ENCODE measurements at regions not wholly inside any gene's neighbourhood (a gene's known extent, or its start where the extent isn't known, plus 50 kb on each side); places are given as distances from the start of the nearest gene placed in this dataset.

- intact Hi-C loops (cut with micrococcal nuclease; ENCODE audit: unreplicated experiment) = no loop called here
Measured at GRCh38 chr2:51720826-51721225, 688.9 kb upstream of the NRXN1 start.

GRCh38 chr2:51718881-51719280, 686.9 kb upstream of the NRXN1 start:
- no peak for DNase-seq (ENCODE audit: low spot score)
- Histone ChIP-seq H3K9me3 (ENCODE audit: low read depth, low read length, poor library complexity, severe bottlenecking) (no peaks in the 10 kb centered on the region), H3K27me3 (replicated peaks; ENCODE audit: insufficient read depth, low read depth, low read length, poor library complexity) (no peaks in the 10 kb centered on the region), H3K4me1 (ENCODE audit: insufficient read depth, low read length, poor library complexity, severe bottlenecking) (no peaks in the 10 kb centered on the region), H3K36me3 (ENCODE audit: insufficient read depth, low read length, poor library complexity, severe bottlenecking) (no peaks in the 10 kb centered on the region), H3K4me3 (ENCODE audit: low read depth, low read length, poor library complexity, severe bottlenecking) (no peak overlapping the region), H3K27ac (ENCODE audit: low read depth, low read length, poor library complexity, severe bottlenecking) (no peak overlapping the region)
- CTCF ChIA-PET = no interaction called here
- POLR2A ChIA-PET (ENCODE audit: low non-redundant PET) = no interaction called here
- intact Hi-C loops (cut with micrococcal nuclease; ENCODE audit: unreplicated experiment) = no loop called here
- no peak for TF ChIP-seq EZH2 (IDR thresholded peaks at IDR 0.05; ENCODE audit: borderline replicate concordance, low read depth, low read length, poor library complexity, severe bottlenecking)
- no peak for TF ChIP-seq CTCF (conservative IDR thresholded peaks at IDR 0.05; ENCODE audit: low read depth, low read length)
- no TSS peak for BruUV-seq (replicated peaks)

More at GRCh38 chr2:51720826-51721225, 688.9 kb upstream of the NRXN1 start:
- no peak overlapping the region for H3K27ac ChIP-seq (ENCODE audit: low read depth, low read length, poor library complexity, severe bottlenecking)
- no peaks in the 10 kb centered on the region for H3K4me1 ChIP-seq (ENCODE audit: insufficient read depth, low read length, poor library complexity, severe bottlenecking)
- no peaks in the 10 kb centered on the region for H3K36me3 ChIP-seq (ENCODE audit: insufficient read depth, low read length, poor library complexity, severe bottlenecking)
- BruUV-seq (replicated peaks) = no TSS peak
- TF ChIP-seq CTCF (conservative IDR thresholded peaks at IDR 0.05; ENCODE audit: low read depth, low read length) (no peak), EZH2 (IDR thresholded peaks at IDR 0.05; ENCODE audit: borderline replicate concordance, low read depth, low read length, poor library complexity, severe bottlenecking) (no peak)
- H3K9me3 ChIP-seq (ENCODE audit: low read depth, low read length, poor library complexity, severe bottlenecking) = no peaks in the 10 kb centered on the region
- no peak overlapping the region for H3K4me3 ChIP-seq (ENCODE audit: low read depth, low read length, poor library complexity, severe bottlenecking)
- ChIA-PET CTCF (no interaction called here), POLR2A (ENCODE audit: low non-redundant PET) (no interaction called here)
- no peak for DNase-seq (ENCODE audit: low spot score)
- H3K27me3 ChIP-seq (replicated peaks; ENCODE audit: insufficient read depth, low read depth, low read length, poor library complexity) = no peaks in the 10 kb centered on the region

- CTCF ChIA-PET = no interaction called here
Measured at GRCh38 chr2:51717312-51717711, 685.4 kb upstream of the NRXN1 start.

More at GRCh38 chr2:51717312-51717711, 685.4 kb upstream of the NRXN1 start:
- Histone ChIP-seq H3K4me3 (ENCODE audit: low read depth, low read length, poor library complexity, severe bottlenecking) (no peak overlapping the region), H3K36me3 (ENCODE audit: insufficient read depth, low read length, poor library complexity, severe bottlenecking) (no peaks in the 10 kb centered on the region), H3K4me1 (ENCODE audit: insufficient read depth, low read length, poor library complexity, severe bottlenecking) (no peaks in the 10 kb centered on the region), H3K9me3 (ENCODE audit: low read depth, low read length, poor library complexity, severe bottlenecking) (no peaks in the 10 kb centered on the region), H3K27ac (ENCODE audit: low read depth, low read length, poor library complexity, severe bottlenecking) (no peak overlapping the region), H3K27me3 (replicated peaks; ENCODE audit: insufficient read depth, low read depth, low read length, poor library complexity) (no peaks in the 10 kb centered on the region)
- intact Hi-C loops (cut with micrococcal nuclease; ENCODE audit: unreplicated experiment) = no loop called here
- no peak for DNase-seq (ENCODE audit: low spot score)
- no TSS peak for BruUV-seq (replicated peaks)
- TF ChIP-seq CTCF (conservative IDR thresholded peaks at IDR 0.05; ENCODE audit: low read depth, low read length) (no peak), EZH2 (IDR thresholded peaks at IDR 0.05; ENCODE audit: borderline replicate concordance, low read depth, low read length, poor library complexity, severe bottlenecking) (no peak)
- POLR2A ChIA-PET (ENCODE audit: low non-redundant PET) = no interaction called here
